ENCODE measurements at regions not wholly inside any gene's neighbourhood (a gene's known extent, or its start where the extent isn't known, plus 50 kb on each side); places are given as distances from the start of the nearest gene placed in this dataset.

DNA sequence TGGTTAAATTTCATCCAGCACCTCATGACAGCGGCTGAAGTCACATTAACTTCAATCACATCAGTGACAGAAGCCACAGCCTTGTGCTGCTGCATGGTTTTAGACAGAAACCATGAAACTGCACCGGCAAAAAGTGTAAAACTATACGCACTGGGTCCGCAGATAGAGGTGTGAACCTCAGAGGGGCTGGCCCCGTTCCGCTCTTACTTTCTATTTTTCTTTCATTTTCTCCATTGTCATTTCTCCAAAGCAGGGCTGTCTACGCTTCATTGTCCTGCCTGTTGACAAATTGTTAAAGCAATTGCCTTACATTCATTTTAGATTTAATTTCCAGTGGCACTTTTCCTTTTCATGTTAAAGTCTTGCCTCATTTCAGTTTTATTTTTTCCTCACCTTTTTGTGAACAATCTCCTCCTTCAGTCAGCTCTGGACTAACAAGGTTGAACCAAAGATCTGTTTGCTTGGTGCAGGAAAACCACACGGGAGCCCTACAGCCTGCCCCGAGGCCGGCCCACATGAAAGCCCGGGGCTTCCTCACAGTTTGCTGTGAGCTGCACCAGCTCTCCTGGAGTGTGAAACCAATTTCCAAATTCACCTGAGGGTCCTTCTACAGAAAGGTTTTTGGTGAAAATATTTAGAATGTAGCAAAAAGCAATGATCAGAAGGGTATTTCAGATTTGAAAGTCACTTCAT, 63.7 kb downstream of the PRR18 start:
- Histone ChIP-seq H3K79me2 (ENCODE audit: low read length) (no peaks in the 10 kb centered on the region), H3K27ac (ENCODE audit: low read length) (no peak overlapping the region), H2AFZ (ENCODE audit: low read length) (no peak overlapping the region), H3F3A (ENCODE audit: insufficient read depth, low read length) (no peaks in the 10 kb centered on the region), H3K27me3 (replicated peaks; ENCODE audit: insufficient read depth, low read length) (no peaks in the 10 kb centered on the region), H3K9me3 (replicated peaks; ENCODE audit: insufficient read depth, low read length) (no peaks in the 10 kb centered on the region), H3K9ac (ENCODE audit: low read length) (no peak overlapping the region), H3K4me3 (ENCODE audit: low read length) (no peak overlapping the region), H3K9me2 (replicated peaks; ENCODE audit: insufficient read depth, low read length) (no peaks in the 10 kb centered on the region), H3K4me1 (ENCODE audit: low read length) (no peaks in the 10 kb centered on the region), H4K20me1 (ENCODE audit: insufficient read depth, low read length) (no peaks in the 10 kb centered on the region), H3K36me3 (replicated peaks; ENCODE audit: insufficient read depth, low read length) (no peaks in the 10 kb centered on the region), H3K4me2 (ENCODE audit: low read depth, low read length) (no peak overlapping the region)
- DNase-seq, result no peak
- TF ChIP-seq, protein P1, sequence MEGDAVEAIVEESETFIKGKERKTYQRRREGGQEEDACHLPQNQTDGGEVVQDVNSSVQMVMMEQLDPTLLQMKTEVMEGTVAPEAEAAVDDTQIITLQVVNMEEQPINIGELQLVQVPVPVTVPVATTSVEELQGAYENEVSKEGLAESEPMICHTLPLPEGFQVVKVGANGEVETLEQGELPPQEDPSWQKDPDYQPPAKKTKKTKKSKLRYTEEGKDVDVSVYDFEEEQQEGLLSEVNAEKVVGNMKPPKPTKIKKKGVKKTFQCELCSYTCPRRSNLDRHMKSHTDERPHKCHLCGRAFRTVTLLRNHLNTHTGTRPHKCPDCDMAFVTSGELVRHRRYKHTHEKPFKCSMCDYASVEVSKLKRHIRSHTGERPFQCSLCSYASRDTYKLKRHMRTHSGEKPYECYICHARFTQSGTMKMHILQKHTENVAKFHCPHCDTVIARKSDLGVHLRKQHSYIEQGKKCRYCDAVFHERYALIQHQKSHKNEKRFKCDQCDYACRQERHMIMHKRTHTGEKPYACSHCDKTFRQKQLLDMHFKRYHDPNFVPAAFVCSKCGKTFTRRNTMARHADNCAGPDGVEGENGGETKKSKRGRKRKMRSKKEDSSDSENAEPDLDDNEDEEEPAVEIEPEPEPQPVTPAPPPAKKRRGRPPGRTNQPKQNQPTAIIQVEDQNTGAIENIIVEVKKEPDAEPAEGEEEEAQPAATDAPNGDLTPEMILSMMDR (IDR thresholded peaks at IDR 0.05; ENCODE audit: low read length), result no peak
- TF ChIP-seq EZH2phosphoT487 (IDR thresholded peaks at IDR 0.05; ENCODE audit: low read length) (no peak), EZH2 (optimal IDR thresholded peaks at IDR 0.05; ENCODE audit: low read depth, low read length) (no peak)

GRCh38 chr6:166242888-166243287, 65.3 kb downstream of the PRR18 start:
- H3F3A ChIP-seq (ENCODE audit: insufficient read depth, low read length), result no peaks in the 10 kb centered on the region
- no peak overlapping the region for H3K4me3 ChIP-seq (ENCODE audit: low read length)
- H3K27me3 ChIP-seq (replicated peaks; ENCODE audit: insufficient read depth, low read length), result no peaks in the 10 kb centered on the region
- no peaks in the 10 kb centered on the region for H4K20me1 ChIP-seq (ENCODE audit: insufficient read depth, low read length)
- no peaks in the 10 kb centered on the region for H3K9me2 ChIP-seq (replicated peaks; ENCODE audit: insufficient read depth, low read length)
- no peaks in the 10 kb centered on the region for H3K36me3 ChIP-seq (replicated peaks; ENCODE audit: insufficient read depth, low read length)
- no peaks in the 10 kb centered on the region for H3K79me2 ChIP-seq (ENCODE audit: low read length)
- DNase-seq, result no peak
- no peak overlapping the region for H3K4me2 ChIP-seq (ENCODE audit: low read depth, low read length)
- H3K9ac ChIP-seq (ENCODE audit: low read length), result no peak overlapping the region
- no peak overlapping the region for H2AFZ ChIP-seq (ENCODE audit: low read length)
- TF ChIP-seq, protein P1 (IDR thresholded peaks at IDR 0.05; ENCODE audit: low read length), result no peak
- TF ChIP-seq EZH2 (optimal IDR thresholded peaks at IDR 0.05; ENCODE audit: low read depth, low read length) (no peak), EZH2phosphoT487 (IDR thresholded peaks at IDR 0.05; ENCODE audit: low read length) (no peak)
- H3K27ac ChIP-seq (ENCODE audit: low read length), result no peak overlapping the region
- no peaks in the 10 kb centered on the region for H3K9me3 ChIP-seq (replicated peaks; ENCODE audit: insufficient read depth, low read length)
- H3K4me1 ChIP-seq (ENCODE audit: low read length), result no peaks in the 10 kb centered on the region

- H3K4me2 ChIP-seq (ENCODE audit: low read depth, low read length), result no peak overlapping the region
- H2AFZ ChIP-seq (ENCODE audit: low read length), result no peak overlapping the region
- no peaks in the 10 kb centered on the region for H3K9me2 ChIP-seq (replicated peaks; ENCODE audit: insufficient read depth, low read length)
- H4K20me1 ChIP-seq (ENCODE audit: insufficient read depth, low read length), result no peaks in the 10 kb centered on the region
- no peaks in the 10 kb centered on the region for H3K4me1 ChIP-seq (ENCODE audit: low read length)
- no peak for DNase-seq
- no peaks in the 10 kb centered on the region for H3K79me2 ChIP-seq (ENCODE audit: low read length)
- no peak overlapping the region for H3K9ac ChIP-seq (ENCODE audit: low read length)
- H3K4me3 ChIP-seq (ENCODE audit: low read length), result no peak overlapping the region
- H3F3A ChIP-seq (ENCODE audit: insufficient read depth, low read length), result no peaks in the 10 kb centered on the region
- TF ChIP-seq, protein P1 (IDR thresholded peaks at IDR 0.05; ENCODE audit: low read length), result no peak
- no peak for TF ChIP-seq EZH2phosphoT487 (IDR thresholded peaks at IDR 0.05; ENCODE audit: low read length)
- no peak for TF ChIP-seq EZH2 (optimal IDR thresholded peaks at IDR 0.05; ENCODE audit: low read depth, low read length)
- no peak overlapping the region for H3K27ac ChIP-seq (ENCODE audit: low read length)
- no peaks in the 10 kb centered on the region for H3K9me3 ChIP-seq (replicated peaks; ENCODE audit: insufficient read depth, low read length)
- no peaks in the 10 kb centered on the region for H3K36me3 ChIP-seq (replicated peaks; ENCODE audit: insufficient read depth, low read length)
- H3K27me3 ChIP-seq (replicated peaks; ENCODE audit: insufficient read depth, low read length), result no peaks in the 10 kb centered on the region
Measured at GRCh38 chr6:166241974-166242373, 66.2 kb downstream of the PRR18 start.

All from MM.1S (cell line).